Nucleus accumbens (tissue), 56 donors: ENCODE measurements at regions not wholly inside any gene's neighbourhood (a gene's known extent, or its start where the extent isn't known, plus 50 kb on each side); places are given as distances from the start of the nearest gene placed in this dataset.
"Not testable (repeated sequence)": the region's sequence is repeated elsewhere in the genome, so short reads cannot be mapped to it uniquely, and the experiment has no call there.

Source experiments
- DNase-seq, 56 donors: peaks; one replicate each; lab custom pipeline; 2025; lab: John Stamatoyannopoulos, UW

DNA sequence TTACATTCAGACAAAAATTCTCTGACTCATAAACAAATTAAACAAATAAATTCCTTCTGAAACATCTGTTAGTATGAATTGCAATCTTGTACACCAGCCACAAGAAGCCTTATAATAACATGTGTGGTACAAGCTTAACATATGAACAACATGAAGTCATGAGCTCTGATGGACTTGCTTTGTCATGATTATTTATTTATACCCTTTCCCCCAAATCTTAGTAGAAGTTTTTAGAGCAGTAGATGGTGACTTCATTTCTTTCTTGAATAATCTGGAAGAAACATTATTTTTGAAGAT is 633.4 kb downstream of the EPHA3 start:
- no peak for DNase-seq

DNA sequence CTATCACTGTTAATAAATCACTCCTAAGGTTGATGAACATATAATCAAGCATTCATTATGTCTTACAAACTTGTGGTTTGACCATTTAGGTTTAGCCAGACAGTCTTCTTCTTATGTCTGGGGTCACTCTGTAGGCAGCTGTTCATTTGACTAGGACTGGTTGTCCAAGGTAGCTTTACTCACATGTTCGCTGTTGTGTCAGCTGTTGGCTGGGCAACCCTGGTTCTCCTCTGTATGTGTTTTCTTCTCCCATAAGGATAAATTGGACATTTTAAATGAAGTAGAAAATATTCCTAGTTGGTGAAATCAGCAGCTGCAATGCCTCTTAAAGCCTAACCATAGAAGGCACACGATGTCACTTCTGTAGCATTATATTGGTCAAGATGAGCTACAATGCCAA is 635.1 kb downstream of the EPHA3 start:
- no peak for DNase-seq

DNA sequence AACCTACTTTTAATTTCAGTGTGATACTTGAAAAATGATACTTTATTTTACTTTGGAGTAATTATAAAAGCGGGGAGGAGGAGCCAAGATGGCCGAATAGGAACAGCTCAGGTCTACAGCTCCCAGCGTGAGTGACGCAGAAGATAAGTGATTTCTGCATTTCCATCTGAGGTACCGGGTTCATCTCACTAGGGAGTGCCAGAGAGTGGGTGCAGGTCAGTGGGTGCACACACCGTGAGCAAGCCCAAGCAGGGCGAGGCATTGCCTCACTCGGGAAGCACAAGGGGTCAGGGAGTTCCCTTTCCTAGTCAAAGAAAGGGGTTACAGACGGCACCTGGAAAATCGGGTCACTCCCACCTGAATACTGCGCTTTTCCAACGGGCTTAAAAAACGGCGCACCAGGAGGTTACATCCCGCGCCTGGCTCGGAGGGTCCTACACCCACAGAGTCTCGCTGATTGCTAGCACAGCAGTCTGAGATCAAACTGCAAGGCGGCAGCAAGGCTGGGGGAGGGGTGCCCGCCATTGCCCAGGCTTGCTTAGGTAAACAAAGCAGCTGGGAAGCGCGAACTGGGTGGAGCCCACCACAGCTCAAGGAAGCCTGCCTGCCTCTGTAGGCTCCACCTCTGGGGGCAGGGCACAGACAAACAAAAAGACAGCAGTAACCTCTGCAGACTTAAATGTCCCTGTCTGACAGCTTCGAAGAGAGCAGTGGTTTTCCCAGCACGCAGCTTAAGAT is 640.3 kb downstream of the EPHA3 start:
- DNase-seq, result not testable (repeated sequence)

DNA sequence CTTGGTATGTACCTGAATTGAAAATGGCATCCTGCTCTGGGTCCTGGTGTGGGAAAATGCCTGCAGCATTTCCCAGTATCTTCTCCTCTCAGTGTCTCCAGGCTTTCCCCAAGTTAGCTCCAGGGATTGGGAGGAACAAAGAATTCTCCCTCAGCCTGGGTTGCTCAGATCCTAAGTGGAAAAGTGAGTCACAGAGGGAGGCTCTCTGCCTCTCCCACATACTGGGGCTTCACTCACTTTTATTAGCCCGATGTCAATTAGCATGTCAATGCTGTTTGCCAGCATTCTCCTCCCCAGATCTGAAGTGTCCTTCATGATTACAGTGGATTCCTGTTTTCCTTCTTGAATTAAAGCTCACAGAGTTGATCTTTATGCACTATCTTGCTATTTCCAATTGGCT is 655.0 kb downstream of the EPHA3 start:
- DNase-seq, result no peak

DNA sequence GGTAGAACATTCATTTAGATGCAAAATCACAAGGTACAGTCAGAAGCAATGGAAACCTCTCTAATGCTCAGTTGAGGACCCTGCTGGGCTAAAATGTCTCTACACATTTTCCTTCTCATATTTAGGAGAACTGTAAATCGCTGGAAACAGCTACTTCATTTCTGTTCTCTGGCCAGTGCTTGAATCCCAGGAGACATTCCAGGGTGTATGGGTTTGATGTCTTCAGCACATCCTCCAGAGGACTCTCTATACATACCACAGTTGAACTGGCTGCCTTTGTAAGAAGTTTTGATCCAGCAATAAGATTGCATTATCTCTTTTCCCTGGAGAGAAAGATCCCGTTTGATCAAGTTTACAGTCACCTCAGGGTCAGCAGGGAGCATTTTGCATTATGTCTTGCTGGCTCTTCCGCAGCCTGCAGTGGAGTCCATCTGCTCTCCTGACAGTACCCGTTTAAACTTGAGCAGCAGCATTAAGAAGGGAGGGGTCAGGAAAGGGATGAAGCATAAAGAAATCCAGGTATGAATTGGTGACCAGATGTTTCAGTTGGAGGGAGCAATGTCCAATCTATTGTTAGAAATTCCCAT is 676.0 kb downstream of the EPHA3 start:
- no peak for DNase-seq

DNA sequence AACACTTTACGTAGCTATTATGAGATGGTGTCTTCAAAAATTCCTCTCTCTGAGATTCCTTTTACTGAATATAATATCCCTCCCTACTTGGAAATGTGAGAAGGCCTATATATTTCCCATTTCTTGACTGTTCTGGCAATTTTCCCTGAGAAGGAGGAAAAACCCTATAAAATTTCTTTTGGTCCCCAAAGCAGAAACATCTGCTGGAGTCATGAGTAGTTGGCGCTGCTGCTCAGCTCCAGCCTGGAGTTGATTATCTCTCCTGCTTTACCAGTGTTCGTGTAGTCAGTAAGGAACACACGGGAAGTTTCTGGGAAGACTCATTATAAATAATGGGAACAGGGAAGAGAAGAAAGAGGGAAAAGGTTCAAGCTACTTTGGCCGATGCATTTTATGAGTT is 680.1 kb downstream of the EPHA3 start:
- DNase-seq, result no peak

DNA sequence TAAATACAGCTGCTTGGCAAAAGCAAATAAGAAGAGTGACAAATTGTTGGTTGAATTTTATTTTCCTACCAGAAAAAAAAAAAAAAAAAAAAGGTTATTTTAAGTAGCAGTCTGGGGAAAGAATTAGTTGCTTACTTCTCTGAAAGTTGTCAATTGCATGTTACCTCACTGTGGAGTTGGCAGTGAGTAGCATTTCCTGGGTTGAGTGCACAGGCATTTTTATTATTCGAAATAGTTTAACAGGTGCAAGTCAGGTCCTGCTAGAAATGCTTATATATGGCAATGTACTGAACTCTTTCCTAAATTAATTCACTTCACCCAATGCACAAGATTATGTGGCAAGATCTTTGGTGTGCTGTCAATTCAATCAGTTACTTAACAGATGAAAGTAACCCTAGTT is 680.6 kb downstream of the EPHA3 start:
- DNase-seq, result no peak

DNA sequence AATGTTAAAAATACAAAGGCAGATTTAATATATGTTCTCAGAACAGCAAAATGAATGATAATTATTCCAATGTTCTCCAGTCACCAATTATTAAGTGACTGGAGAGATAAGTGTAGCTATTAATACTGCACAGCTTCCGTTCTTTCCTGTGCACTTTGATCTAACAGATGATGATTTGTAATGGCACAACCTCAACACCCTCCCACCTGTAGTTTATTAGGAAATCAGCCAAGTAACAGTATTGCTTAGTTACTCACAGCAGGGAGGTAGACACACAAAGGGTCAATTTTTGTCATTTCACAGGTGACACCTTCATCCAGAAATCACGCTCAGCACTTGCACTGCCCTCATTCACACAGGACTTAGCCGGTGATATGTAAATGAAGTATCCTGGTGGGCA is 688.1 kb downstream of the EPHA3 start:
- no peak for DNase-seq

DNA sequence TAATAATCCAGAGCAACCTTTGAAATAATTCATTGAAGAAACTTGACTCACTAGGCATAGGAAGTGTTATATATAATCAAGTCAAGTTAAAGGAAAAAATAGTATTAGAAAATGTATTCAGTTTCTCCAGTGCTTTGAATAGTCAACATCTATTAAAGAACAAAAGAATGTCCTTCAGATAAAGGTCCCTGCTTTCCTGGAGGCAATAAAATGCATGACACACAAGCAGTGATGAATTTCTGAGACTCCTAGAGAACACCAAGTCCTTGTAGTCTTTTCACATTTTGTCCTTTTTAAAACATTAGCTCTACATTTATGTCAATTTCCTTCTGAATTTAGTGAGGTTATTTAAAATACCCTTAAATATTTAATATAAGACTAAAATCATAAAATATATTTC is 695.5 kb downstream of the EPHA3 start:
- no peak for DNase-seq

DNA sequence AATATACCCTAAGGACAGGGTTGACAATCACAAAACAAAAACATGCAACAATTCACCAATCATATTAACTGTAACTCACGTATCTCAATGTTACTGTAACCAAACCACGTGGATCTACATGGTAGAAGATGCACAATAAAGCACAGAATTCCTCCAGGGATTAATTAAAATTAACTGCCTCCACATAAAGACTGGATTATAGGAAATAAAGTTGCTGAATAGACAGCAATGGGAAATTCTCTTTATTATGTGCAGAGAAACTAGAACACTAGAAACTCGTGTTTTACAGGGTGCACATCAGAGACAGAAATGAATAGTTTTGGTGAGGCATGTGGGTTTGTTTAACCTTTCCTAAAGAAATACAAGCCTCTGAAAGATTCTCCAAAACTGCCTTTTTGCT is 696.3 kb downstream of the EPHA3 start:
- no peak for DNase-seq

DNA sequence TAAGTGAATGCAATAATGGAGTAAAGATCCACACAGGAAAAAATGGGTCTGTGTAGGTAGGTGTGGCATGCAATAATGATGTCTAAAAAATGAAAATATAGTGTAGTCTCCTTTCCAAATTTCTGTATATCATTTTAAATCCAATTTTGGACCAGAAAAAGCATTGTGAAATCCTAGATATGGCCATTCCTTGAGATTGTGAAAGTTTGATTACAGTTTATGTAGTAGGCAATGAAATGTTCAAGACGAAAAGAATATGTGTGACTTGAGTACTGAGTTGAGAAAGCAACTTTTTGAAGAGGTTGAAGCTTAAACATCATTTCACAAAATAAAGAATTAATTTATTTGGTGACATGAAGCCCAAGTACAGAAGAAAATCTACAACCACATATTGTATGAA is 698.7 kb downstream of the EPHA3 start:
- DNase-seq, result no peak

DNA sequence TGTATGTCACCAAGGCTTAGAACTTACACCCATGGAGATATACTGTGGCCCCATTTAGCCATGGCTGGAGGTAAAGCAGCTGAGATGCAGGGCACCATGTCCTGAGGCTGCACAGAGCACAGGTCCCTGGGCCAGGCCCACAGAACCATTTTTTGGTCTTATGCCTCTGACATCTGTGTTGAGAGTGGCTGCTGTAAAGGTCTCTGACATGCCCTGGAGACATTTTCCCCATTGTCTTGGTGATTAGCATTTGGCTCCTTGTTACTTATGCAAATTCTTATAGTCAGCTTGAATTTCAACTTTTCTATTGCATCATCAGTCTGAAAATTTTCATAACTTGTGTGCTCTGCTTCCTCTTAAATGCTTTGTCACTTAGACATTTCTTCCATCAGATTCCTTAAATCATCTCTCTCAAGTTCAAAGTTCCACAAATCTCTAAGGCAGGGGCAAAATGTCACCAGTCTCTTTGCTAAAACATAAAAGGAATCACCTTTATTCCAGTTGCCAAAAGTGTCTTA is 701.3 kb downstream of the EPHA3 start:
- no peak for DNase-seq

DNA sequence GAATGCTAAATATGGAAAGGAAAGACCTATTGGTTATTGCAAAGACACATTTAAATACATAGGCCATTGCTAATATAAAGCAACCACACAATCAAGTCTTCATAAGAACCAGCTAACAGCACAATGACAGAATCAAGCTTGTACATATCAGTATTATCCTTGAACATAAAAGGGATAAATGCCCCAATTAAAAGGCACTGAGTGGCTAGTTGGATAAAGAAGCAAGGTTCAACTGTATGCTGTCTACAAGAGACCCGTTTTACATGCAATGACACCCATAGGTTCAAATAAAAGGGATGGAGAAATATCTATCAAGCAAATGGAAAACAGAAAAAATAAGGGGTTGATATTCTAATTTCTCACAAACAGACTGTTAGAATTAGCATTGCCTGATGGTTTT is 706.1 kb downstream of the EPHA3 start:
- DNase-seq, result no peak

DNA sequence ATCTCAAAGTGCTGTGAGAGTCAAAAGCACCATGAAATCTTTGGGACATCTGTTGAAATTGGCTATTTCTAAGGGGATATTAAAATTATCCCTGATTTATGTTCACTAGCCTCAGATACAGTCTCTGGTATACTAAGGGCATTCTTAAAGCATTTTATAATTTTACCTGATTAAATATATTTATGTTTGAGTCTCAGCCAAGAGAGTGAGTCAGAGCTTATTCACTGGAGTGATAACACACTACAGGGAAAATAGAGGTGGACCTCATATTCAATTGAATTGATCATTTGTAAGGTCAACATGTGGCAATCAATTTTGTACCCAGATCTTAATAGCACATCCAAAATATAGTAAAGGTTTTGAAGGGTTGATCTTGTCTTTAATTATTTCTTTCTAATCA is 733.6 kb downstream of the EPHA3 start:
- no peak for DNase-seq

DNA sequence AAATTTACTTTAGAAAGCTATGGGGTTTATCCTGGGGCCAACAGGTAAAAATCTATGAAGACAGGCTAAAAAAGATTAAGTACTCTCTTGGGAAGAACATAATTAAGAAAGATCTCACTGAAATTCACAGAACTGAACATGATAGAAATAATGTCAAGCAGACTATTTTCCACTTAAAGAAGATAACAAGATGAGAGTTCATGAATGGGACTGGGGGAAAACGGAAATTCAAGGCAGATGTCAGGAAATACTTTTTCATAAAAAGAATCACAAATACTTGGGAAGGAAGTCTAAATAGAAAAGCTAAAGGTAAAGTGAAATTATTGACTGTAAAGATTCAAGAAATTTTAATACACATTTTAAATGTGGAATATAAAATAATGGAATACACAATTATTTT is 737.6 kb downstream of the EPHA3 start:
- no peak for DNase-seq

DNA sequence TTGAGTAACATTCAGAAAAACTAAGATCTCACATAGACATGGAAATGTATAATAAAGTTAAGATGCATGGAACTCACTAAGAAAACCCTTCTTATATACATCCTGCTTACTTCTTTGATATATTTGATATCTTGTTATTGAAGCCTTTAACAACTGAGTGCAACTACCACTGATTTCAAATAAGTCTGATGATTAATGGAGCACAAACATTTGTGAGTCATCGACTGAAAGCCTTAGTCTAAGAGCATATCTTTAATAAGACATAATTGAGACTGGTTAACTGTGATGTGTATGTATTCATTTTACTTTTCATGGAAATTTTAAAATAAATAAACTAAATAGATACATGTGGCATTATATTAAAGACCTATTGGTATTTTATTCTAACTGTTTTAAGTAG is 740.5 kb downstream of the EPHA3 start:
- DNase-seq, result no peak

DNA sequence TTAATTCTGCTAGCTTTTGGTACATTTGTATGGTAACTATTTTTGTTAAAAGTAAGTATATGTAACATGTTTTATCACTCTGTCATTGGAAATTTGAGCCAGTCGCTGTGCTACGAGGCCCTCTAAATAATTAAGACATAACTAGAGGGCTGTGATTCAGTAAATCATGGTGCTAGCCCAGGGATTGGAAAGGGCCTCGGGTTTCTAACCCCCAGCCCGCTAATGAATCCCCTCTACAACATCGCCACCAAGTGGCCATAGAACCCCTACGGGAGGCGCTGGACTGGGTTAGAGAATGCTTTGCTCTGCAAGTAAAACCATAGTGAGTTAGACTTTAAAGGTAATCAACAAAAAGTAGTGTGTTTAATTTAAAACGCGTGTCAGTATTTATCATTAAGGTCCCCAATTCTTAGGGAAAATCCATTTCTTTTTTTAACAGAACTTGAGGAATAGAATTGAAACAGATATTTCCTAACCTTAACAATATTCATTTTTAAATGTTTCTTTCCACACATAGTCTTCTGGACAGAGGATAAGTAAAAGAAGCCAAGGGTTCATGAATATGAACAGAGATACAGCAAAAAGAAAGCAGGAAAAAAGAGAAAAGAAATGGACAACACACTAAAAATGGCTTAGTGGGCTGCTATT is 744.7 kb downstream of the EPHA3 start:
- peak in 21 of 56 donors; percentile 0 to 34 (median 6) for DNase-seq

DNA sequence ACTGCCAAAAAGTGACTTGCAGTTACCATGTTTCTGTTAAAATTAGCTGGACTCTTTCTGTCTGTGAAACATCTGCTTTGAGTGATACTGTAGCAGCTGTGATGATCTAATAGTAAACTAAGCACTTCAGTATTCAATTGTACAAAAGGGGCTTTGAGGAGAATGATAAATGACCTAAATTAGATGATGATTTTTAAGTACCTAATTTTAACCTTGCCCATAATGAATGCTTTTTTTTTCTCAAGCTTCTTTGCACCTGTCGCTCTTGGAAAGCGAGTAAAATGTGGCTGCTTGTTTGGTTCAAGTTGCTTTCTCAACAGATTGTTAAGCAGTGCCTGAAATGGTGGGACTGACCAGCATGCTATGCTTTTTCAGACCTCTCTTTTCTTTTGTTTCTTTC is 752.3 kb downstream of the EPHA3 start:
- DNase-seq, result no peak

DNA sequence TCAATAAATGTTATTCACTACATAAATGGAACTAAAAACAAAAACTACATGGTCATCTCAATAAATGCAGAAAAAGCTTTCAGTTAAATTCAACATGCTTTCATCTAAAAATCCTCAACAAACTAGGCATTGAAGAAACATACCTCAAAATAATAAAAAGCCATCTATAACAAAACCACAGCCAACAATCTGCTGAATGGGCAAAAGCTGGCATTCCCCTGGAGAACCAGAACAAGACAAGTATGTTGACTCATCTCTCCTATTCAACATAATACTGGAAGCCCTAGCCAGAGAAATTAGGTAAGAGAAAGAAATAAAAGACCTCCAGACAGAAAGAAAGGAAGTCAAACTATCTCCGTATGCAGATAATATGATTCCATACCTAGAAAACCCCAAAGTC is 759.9 kb downstream of the EPHA3 start:
- DNase-seq, result no peak

DNA sequence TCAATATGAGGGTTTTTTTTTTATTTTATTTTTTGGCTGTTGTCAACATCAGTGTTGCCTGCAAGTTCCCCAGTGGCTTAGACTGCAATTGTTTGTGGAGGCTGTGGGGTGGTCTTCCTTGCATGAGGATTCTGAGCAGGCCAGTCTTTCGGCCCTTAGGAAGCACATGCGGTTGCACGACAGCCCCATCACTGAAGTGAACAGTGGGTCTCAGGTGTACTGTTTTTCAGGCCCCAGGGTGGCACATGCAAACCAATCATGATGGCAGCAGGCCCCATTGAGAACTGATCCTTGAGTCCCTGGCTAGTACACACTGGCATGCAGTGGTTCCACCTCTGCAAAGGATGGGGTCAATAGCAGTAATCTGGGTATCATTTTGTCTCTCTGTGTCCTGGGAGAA is 768.7 kb downstream of the EPHA3 start:
- DNase-seq, result no peak

DNA sequence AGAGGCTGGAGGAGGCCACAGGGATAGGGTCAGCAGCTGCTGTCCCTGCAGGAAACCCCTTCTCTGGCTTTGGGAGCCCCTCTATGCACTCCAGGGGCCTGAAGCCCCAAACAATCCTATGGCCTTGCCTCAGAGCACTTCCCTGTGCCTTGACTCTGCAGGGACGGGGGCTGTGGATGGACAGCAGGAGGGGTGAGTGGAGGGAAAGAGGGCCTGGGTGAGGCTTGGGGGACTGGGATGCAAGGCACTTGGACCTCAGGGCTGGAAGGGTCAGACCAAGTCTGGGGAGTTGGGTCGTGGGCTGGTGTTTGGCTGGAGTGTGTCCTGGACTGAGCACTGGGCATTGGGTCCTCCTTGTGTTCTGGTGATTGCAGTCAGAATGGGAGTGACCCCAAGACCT is 769.8 kb downstream of the EPHA3 start:
- no peak for DNase-seq

DNA sequence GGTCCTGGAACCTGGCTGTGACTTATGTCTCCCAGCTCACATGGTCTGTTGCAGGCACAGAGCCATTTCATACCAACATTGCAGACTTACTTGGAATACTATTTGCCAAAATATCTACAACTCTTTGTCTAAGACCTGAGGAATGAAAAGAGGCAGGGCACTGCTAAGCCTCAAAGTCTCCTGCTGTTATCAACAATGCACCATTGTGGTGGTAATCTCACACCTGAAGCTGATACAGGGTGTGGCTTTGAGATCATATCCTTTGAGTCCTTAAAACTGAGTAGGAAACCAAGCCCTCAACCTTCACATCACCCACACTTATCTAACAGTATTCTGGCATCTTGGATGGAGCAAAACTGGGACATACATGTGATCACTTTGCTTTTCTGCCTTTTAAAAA is 782.0 kb downstream of the EPHA3 start:
- no peak for DNase-seq
